HEK293 (cell line): ENCODE measurements at regions not wholly inside any gene's neighbourhood (a gene's known extent, or its start where the extent isn't known, plus 50 kb on each side); places are given as distances from the start of the nearest gene placed in this dataset.

Source experiments
- CTCF ChIA-PET: fragments of 350-600 bp; formaldehyde crosslinking; extraction: SDS; loops from one replicate; lab custom pipeline; 2021; ENCODE audit warnings: antibody characterized with exemption; lab: Yijun Ruan, JAX
- POLR2A ChIA-PET: fragments of 300-600 bp; formaldehyde crosslinking; extraction: SDS; loops from one replicate; lab custom pipeline; 2020; ENCODE audit warnings: antibody characterized with exemption, inconsistent platforms; lab: Yijun Ruan, JAX
- H3K27ac ChIP-seq: fragments of 200-500 bp; sonication (Bioruptor generic); 2 replicates; pipeline ENCODE4 v1.5.1; 2014; ENCODE audit warnings: low read depth, low read length, control low read depth, inconsistent platforms; ENCODE audit errors: extremely low read depth
- H3K36me3 ChIP-seq, 2 experiments: fragments of 200-500 bp in 1 of 2; sonication (Bioruptor generic) in 1 of 2; 1 replicate in 1 of 2; 2 replicates in 1 of 2; pipeline ENCODE4 v1.5.1; 2014 to 2017; ENCODE audit warnings: inconsistent platforms in 2 of 2, low read length in 2 of 2; ENCODE audit not compliant: control insufficient read depth in 2 of 2, insufficient read depth in 1 of 2
- H3K4me1 ChIP-seq: fragments of 200-500 bp; sonication (Bioruptor generic); 2 replicates; pipeline ENCODE4 v1.5.1; 2014; ENCODE audit warnings: mild to moderate bottlenecking, low read length, inconsistent platforms; ENCODE audit not compliant: control insufficient read depth, insufficient read depth
- H3K4me3 ChIP-seq: 2 replicates; pipeline ENCODE4 v1.5.1; 2011; ENCODE audit warnings: low read depth, mild to moderate bottlenecking, control low read depth, low read length, moderate library complexity
- H3K9me3 ChIP-seq: fragments of 200-500 bp; sonication (Bioruptor generic); 2 replicates; pipeline ENCODE4 v1.5.1; 2014; ENCODE audit warnings: low read depth, low read length, inconsistent platforms; ENCODE audit not compliant: control insufficient read depth, insufficient read depth
- BCL11A ChIP-seq: fragments of 450-650 bp; formaldehyde crosslinking; IDR thresholded peaks from 2 replicates; pipeline ENCODE4 v1.5.1; 2016; ENCODE audit warnings: low read depth, missing biosample characterization, missing genetic modification characterization
- BCL6B ChIP-seq: fragments of 450-650 bp; formaldehyde crosslinking; IDR thresholded peaks from 2 replicates; pipeline ENCODE4 v1.5.1; 2017; ENCODE audit warnings: missing biosample characterization, missing genetic modification characterization
- IKZF3 ChIP-seq: fragments of 450-650 bp; IDR thresholded peaks from 2 replicates; pipeline ENCODE4 v1.5.0; 2018; ENCODE audit warnings: missing biosample characterization, mild to moderate bottlenecking, missing genetic modification characterization, moderate library complexity
- INSM2 ChIP-seq: fragments of 450-650 bp; formaldehyde crosslinking; IDR thresholded peaks from 2 replicates; pipeline ENCODE4 v1.5.1; 2016; ENCODE audit warnings: missing biosample characterization, missing genetic modification characterization
- REPIN1 ChIP-seq: fragments of 450-650 bp; formaldehyde crosslinking; IDR thresholded peaks from 2 replicates; pipeline ENCODE4 v1.5.1; 2017; ENCODE audit warnings: missing biosample characterization, missing genetic modification characterization, low read depth
- SP7 ChIP-seq: fragments of 450-650 bp; formaldehyde crosslinking; IDR thresholded peaks from 2 replicates; pipeline ENCODE4 v1.5.1; 2016; ENCODE audit warnings: missing biosample characterization, missing genetic modification characterization
- TCF7L2 ChIP-seq: IDR thresholded peaks from 2 replicates; pipeline ENCODE4 v1.6.1; 2011; ENCODE audit warnings: low read depth, mild to moderate bottlenecking, inconsistent platforms, low read length, moderate library complexity, borderline replicate concordance
- WT1 ChIP-seq: fragments of 450-650 bp; formaldehyde crosslinking; IDR thresholded peaks from 2 replicates; pipeline ENCODE4 v1.5.1; 2016; ENCODE audit warnings: missing biosample characterization, missing genetic modification characterization
- YY2 ChIP-seq: fragments of 450-650 bp; formaldehyde crosslinking; IDR thresholded peaks from 2 replicates; pipeline ENCODE4 v1.5.1; 2016; ENCODE audit warnings: missing biosample characterization, missing genetic modification characterization
- ZBTB1 ChIP-seq: fragments of 450-650 bp; formaldehyde crosslinking; IDR thresholded peaks from 2 replicates; pipeline ENCODE4 v1.5.1; 2016; ENCODE audit warnings: missing biosample characterization, missing genetic modification characterization
- ZBTB21 ChIP-seq: fragments of 450-650 bp; formaldehyde crosslinking; IDR thresholded peaks from 2 replicates; pipeline ENCODE4 v1.5.1; 2017; ENCODE audit warnings: missing biosample characterization, missing genetic modification characterization
- ZEB2 ChIP-seq: fragments of 450-650 bp; formaldehyde crosslinking; IDR thresholded peaks from 2 replicates; pipeline ENCODE4 v1.5.1; 2016; ENCODE audit warnings: missing biosample characterization, missing genetic modification characterization
- ZNF266 ChIP-seq: fragments of 450-650 bp; formaldehyde crosslinking; IDR thresholded peaks from 2 replicates; pipeline ENCODE4 v1.5.1; 2016; ENCODE audit warnings: missing biosample characterization, missing genetic modification characterization, low read depth
- ZNF335 ChIP-seq: fragments of 450-650 bp; formaldehyde crosslinking; conservative IDR thresholded peaks from 2 replicates; pipeline ENCODE4 v1.5.1; 2016; ENCODE audit warnings: missing biosample characterization, missing genetic modification characterization
- ZNF350 ChIP-seq: fragments of 450-650 bp; formaldehyde crosslinking; IDR thresholded peaks from 2 replicates; pipeline ENCODE4 v1.5.0; 2017; ENCODE audit warnings: missing biosample characterization, mild to moderate bottlenecking, missing genetic modification characterization
- ZNF404 ChIP-seq: fragments of 450-650 bp; formaldehyde crosslinking; IDR thresholded peaks from 2 replicates; pipeline ENCODE4 v1.5.1; 2017; ENCODE audit warnings: missing biosample characterization, missing genetic modification characterization
- ZNF501 ChIP-seq: fragments of 450-650 bp; formaldehyde crosslinking; IDR thresholded peaks from 2 replicates; pipeline ENCODE4 v1.5.1; 2016; ENCODE audit warnings: missing biosample characterization, missing genetic modification characterization
- ZNF639 ChIP-seq: fragments of 450-650 bp; formaldehyde crosslinking; IDR thresholded peaks from 2 replicates; pipeline ENCODE4 v1.5.1; 2016; ENCODE audit warnings: missing biosample characterization, missing genetic modification characterization
- ZNF654 ChIP-seq: fragments of 450-650 bp; formaldehyde crosslinking; IDR thresholded peaks from 2 replicates; pipeline ENCODE4 v1.5.1; 2016; ENCODE audit warnings: low read depth, missing biosample characterization, missing genetic modification characterization
- ZNF660 ChIP-seq: fragments of 450-650 bp; IDR thresholded peaks from 2 replicates; pipeline ENCODE4 v1.5.1; 2018; ENCODE audit warnings: missing biosample characterization, mild to moderate bottlenecking, missing genetic modification characterization
- ZNF677 ChIP-seq: fragments of 450-650 bp; IDR thresholded peaks from 2 replicates; pipeline ENCODE4 v1.5.0; 2018; ENCODE audit warnings: missing biosample characterization, mild to moderate bottlenecking, missing genetic modification characterization, moderate library complexity
- ZNF76 ChIP-seq: fragments of 450-650 bp; formaldehyde crosslinking; IDR thresholded peaks from 2 replicates; pipeline ENCODE4; 2016; ENCODE audit warnings: low read depth, missing biosample characterization, missing genetic modification characterization, borderline replicate concordance

- TF ChIP-seq ZNF350, result no peak
- no peak for TF ChIP-seq ZNF76 (tag by site-specific recombination)
- no peak for TF ChIP-seq ZNF660
- TF ChIP-seq REPIN1 (tag by site-specific recombination), result no peak
- no peak for TF ChIP-seq TCF7L2
- TF ChIP-seq ZNF639 (tag by site-specific recombination), result no peak
- no peak for TF ChIP-seq SP7 (tag by site-specific recombination)
- TF ChIP-seq INSM2 (tag by site-specific recombination), result no peak
- no peak for TF ChIP-seq ZNF404 (tag by site-specific recombination)
- no peak for TF ChIP-seq ZBTB21 (tag by site-specific recombination)
- no peak for TF ChIP-seq IKZF3 (tag by site-specific recombination)
- no peak for TF ChIP-seq WT1 (tag by site-specific recombination)
- TF ChIP-seq BCL11A (tag by site-specific recombination), result no peak
- no peak for TF ChIP-seq ZNF501
- no peak for TF ChIP-seq ZNF677 (tag by site-specific recombination)
- TF ChIP-seq ZNF266, result no peak
- ChIA-PET CTCF (interaction anchor here (0.6 kb wide), 1 partner anchor 126 kb away, joined by 4 read pairs; no protein-coding TSS in a partner anchor), POLR2A (no interaction called here)
Observed at GRCh38 chr7:24108906-24109376, 175.0 kb upstream of the NPY start.

GRCh38 chr7:24110056-24110455 lies 173.9 kb upstream of the NPY start:
- H3K9me3 ChIP-seq, result no peaks in the 10 kb centered on the region
- POLR2A ChIA-PET, result no interaction called here
- H3K27ac ChIP-seq, result no peak overlapping the region
- no peaks in the 10 kb centered on the region for H3K4me1 ChIP-seq
- no peak for TF ChIP-seq ZBTB1 (tag by site-specific recombination)
- TF ChIP-seq ZNF335 (tag by site-specific recombination), result no peak
- TF ChIP-seq BCL6B (tag by site-specific recombination), result no peak
- no peak for TF ChIP-seq YY2 (tag by site-specific recombination)
- no peak for TF ChIP-seq ZEB2
- TF ChIP-seq ZNF654 (tag by site-specific recombination), result no peak
- TF ChIP-seq, all 188 proteins: peak for 0
- no peak overlapping the region for H3K4me3 ChIP-seq
- CTCF ChIA-PET, result no interaction called here
- no peaks in the 10 kb centered on the region for H3K36me3 ChIP-seq

More at GRCh38 chr7:24108906-24109376, 175.0 kb upstream of the NPY start:
- Histone ChIP-seq H3K4me3 (no peak overlapping the region), H3K36me3 (no peaks in the 10 kb centered on the region), H3K9me3 (no peaks in the 10 kb centered on the region), H3K27ac (no peak overlapping the region), H3K4me1 (no peaks in the 10 kb centered on the region)
